SH-SY5Y (cell line): ENCODE measurements at regions not wholly inside any gene's neighbourhood (a gene's known extent, or its start where the extent isn't known, plus 50 kb on each side); places are given as distances from the start of the nearest gene placed in this dataset.

Experiments
- GATA2 ChIP-seq: IDR thresholded peaks from 2 replicates; pipeline ENCODE4 v1.6.1; 2011; ENCODE audit warnings: mild to moderate bottlenecking, low read depth, low read length
- GATA3 ChIP-seq: IDR thresholded peaks from 2 replicates; pipeline ENCODE4 v1.6.1; 2011; ENCODE audit warnings: low read depth, mild to moderate bottlenecking, low read length, moderate library complexity

DNA sequence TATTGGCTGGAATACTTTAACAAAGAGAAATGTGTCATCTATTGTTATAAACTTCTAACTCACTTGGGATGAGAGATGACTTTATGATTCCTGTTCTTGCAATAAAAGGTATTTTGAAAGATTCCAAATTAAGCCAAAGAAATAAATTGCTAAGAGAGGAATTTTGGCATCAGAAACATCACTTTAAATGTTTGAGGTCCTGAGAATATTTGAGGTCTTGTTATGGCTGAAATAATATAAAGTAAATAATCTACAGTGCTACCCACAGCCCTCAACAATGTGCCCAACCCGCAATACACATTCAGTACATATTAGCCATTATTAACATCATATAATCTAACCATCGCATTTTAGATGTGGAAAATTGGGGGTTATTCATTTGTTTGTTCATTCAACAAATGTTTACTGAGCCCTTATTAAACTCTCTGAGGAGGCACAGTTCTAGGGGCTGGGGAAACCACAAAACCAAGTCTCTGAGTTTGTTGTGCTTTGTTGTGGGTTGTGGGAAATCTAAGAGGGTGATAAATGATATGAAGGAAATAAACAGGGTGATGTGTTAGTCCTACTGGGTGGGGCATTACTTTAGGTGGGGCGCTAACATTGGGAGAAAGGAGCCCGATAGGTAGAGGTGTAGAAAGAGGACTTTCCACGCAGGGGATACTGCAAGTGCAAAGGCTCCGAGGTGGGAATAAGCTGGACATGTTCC, 135.2 kb upstream of the CLINT1 start:
- TF ChIP-seq GATA3 (no peak), GATA2 (no peak)
